HG03097 (cell line): ENCODE measurements at regions not wholly inside any gene's neighbourhood (a gene's known extent, or its start where the extent isn't known, plus 50 kb on each side); places are given as distances from the start of the nearest gene placed in this dataset.

Experiments
- ATAC-seq: cut with Tn5 transposase; IDR thresholded peaks from one replicate; pipeline ENCODE4 v1.9.1; 2021; ENCODE audit not compliant: unreplicated experiment, low FRiP score

DNA sequence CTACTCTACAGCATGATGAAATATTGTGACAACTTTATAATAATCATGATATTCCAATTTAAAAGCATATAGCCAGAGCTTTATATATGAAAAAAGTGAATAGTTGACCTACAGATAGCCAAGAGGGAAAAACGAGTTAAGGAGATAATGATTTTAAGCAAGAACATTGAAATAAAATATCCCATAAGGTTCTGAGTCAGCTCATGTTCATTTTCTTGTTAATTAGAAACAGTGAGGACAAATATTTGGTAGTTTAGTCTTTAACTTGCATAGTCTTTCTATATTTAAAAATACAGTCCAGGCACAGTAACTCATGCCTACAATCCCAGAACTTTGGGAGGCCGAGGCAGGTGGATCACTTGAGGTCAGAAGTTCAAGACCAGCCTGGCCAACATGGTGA, 55.8 kb upstream of the CDH6 start:
- no peak for ATAC-seq

DNA sequence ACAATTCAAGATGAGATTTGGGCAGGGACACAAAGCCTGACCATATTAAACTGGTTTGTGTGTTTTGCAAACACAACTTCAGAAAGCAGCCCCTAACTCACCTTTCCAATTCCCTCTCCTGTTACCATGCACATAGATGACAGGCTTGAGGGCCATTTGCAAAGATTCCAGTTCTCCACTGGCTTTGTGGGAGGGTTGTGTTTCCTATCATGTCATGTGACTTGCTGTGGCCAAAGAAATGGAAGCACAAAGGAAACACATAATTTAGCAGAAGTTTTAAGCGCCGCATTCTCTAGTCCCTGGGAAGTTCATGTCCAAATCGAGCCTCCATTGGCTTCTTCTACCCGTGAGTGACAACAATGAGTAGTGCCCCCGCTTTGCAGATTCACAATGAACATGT, 57.9 kb upstream of the CDH6 start:
- ATAC-seq, result no peak

DNA sequence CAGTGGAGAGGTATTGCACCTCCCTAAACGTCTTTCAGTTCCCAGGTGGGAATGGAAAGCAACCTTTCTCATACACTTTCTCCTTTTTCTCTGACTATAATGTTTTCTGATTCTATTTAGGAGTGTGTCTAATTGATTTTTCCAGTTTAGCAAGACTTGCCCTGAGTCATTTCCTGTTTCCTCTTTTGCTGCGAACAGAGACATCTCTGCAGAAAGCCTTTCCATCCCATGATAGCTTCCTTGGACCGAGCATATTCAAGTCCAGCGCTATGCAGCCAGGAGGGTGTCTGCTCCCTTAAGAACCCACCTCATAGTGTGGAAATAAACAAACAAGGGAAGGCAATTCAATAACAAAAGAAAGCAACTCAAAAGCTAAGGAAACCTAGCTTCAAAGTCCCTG, 60.0 kb upstream of the CDH6 start:
- ATAC-seq, result no peak

DNA sequence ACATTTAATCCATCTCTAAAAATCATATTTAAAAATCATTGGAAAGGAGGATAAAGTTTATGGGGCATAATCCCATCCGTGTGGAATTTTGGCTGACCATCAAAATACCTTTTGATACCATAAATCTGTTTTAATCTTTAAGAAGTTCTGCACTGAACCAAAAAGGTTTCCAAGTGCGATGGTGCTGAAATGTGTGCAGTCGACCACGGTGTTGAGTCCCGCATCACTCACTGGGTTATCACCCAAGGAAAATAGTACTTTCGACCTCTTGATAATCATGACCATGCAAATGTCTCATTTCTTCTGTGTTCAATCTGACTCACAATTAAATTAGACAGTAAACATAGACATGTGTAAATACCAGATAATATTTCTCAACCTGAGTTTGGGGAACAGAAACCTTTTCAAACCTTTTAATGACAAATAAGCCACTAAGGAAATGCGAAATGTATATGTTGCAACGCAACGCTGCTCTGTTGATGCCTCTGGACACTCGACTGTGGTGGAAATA, 62.0 kb upstream of the CDH6 start:
- ATAC-seq, result no peak

DNA sequence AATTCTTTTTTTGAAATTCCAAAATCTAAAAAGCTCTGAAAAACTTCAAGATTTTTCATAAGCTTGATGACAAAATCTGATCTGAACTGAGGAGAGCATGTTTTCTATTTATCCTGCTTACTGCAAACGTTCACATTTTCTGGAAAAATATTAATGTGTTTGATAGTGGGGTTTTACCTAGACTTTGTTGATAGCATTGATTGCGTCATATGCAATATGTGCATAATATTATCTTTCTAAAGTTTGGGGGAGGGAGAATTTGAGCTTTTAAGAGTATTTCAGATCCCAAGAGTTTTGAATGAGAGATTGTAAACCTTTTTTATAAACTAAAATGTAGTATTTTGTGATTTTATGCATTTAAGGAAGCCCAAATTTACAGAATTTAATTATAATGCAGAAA, 62.8 kb upstream of the CDH6 start:
- ATAC-seq, result no peak

DNA sequence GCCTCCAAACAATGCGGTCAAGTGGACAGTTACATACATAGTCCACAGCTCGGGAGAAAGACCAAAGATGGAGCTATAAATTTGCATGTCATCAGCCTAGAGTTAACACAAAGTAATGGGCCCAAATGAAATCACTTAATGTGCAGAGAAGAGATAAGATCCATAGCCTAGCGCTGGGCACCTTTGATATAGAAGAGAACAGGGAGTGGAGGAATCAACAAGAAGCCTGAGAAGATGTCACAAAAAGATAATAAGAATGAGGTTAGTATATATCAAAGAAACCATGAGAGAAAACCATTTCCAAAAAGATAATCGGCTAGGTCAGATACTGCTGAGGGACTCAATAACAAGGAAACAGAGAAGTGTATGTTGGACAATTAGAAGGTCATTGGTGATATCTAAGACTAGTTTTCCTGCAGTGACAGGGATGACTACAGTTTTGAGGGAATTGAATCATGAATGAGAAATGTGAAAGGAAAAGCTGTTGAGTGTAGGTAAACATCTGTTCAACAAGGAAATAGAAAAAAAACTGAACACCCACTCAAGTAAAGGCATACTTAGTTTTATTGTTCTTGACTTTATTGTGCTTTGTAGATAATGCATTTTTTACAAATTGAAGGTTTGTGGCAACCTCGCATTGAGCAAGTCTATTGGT, 68.7 kb upstream of the CDH6 start:
- ATAC-seq, result no peak

DNA sequence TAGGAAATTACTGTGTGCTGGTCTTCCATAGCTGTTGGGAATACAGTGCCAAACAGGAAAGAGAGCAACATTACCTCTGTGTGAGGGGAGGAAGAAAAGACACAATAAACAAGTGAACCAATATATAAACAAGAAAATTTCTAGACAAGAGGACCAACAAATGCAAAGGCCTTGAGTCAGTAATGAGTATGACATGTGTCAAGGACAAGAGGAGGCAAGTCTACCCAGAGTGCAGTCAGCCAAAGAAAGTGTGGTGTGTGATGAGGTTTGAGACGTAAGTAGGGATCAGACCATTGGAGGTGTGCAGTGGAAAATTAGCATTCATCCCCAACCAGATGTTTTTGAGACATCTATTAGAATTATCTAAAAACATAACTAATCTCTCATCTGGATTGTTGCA, 69.5 kb upstream of the CDH6 start:
- ATAC-seq, result no peak

DNA sequence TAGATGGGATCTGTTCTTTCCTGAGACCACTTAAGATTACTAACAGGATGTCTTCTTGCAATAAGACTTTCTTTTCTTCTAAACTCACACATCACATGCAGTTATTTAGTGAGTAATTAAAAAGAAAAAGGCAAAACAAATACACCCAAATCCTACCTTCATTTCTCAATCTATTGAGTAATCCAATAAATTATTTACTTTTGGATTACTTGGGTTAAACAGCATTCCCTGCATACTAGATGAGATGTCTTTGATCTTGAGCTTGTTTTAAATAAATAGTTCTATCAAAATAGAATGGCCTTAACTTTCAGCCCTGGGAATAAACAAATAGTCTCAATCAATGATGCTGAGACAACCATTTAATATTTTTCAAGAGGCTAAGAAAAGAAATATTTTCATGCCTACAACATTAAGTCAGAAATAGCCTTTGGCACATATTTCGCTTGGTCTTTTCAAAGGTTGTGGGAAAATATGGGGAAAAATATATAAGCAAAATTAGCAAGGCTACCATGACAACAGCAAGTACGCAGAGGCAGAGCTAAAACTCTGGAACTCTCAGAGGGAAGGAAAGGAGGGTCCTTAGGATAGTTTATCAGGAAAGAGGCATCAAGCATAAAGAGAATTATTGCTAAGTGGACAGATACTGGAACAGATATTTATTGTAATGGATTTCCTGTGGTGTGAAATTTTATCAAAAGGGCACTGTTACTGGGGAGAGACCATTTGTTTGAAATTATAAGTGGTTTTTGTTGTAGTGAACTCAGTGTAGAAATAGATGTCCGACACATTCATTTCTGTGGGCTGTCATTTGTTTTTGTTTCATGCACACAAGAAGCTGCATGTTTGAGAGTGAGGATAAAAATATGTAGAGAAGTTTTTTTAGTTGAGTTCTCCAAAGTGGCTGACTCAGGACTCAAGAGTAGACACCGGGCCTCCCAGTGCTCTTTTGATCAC, 70.2 kb upstream of the CDH6 start:
- ATAC-seq, result no peak

DNA sequence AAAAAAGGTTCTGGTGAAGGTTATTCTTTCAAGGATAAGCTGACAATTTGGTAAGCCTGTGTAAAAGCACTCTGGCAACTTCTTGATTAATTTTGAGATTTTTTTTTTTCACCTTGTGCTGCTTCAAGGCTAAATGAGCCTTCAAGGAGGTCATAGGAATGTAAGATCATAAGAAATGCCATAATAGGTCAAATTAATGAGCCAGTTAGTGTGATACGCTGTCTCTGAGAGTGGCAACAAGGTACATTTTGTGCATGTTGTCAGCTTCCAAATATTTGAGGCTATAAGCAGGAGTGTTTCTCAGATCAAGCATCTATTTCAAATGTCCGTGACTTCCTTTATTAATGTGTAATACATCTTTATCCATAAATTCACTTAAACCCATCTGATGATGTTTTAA, 72.3 kb upstream of the CDH6 start:
- ATAC-seq, result no peak

DNA sequence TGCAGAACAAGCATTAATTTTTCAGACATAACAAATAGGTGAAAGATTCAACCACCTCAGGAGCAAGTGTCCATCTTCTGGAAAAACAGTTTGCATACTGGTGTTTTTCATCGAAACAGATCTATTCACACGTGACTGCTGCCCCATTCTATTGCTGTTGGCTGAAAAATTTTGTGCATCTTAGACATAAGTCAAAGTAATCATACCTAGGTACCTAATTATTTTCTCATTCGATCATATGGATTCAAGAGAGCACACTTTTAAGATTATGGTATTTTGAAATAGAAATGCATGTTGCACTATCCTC, 72.9 kb upstream of the CDH6 start:
- ATAC-seq, result no peak

DNA sequence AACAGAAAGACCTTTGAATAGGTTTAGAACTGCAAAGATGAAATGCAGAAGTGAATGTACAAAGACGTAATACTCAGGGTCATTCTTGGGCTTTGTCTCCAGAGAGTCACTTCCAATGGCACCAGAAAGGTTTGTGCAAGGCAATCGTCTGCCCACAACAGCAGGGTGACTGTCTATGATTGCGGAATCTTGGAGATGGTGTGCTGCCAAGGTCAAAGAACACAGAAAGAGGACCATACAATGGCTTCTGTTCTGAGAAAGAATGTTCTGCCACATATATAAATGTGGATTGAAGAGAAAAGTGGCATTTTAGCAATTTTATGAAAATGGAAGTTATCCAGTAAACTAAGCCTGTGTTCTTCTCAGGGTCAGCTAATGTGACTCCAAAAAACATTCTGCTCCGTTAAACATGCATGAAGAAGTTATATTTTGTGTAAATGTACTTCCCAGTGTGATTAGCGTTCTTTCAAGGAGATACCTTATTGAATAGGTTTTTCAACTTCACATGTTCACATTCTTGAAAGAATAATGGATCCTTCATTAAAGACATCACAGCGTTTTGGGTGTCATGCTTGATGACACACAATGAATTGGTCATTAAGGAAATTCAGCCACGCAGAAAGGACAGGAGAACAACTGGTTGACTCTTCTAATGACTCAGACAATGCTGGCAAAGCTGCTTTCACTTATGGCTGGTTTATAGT, 73.4 kb upstream of the CDH6 start:
- ATAC-seq, result no peak

DNA sequence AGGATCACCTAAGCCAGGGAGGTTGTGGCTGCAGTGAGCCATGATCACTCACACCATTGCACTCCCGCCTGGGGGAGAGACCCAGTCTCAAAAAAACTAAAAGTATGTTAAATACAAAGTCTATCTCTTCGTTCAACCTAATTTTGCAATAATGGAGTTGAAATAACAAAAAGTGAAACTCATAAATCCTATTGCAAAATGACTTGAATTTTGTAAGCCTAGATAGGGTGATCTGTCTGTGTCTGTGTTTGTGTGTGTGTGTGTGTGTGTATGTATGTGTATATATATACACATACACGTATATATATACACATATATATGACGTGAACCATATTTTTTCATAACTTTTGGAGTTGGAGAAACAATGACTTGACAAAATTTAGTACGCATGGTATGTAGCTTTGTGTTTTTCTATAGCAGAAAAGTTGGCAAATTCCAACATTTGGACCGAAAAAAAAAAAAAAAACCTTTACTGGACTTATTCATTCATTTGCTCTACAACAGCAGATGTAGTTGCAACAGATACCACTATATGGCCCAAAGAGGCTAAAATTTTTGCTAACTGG, 76.9 kb upstream of the CDH6 start:
- no peak for ATAC-seq

DNA sequence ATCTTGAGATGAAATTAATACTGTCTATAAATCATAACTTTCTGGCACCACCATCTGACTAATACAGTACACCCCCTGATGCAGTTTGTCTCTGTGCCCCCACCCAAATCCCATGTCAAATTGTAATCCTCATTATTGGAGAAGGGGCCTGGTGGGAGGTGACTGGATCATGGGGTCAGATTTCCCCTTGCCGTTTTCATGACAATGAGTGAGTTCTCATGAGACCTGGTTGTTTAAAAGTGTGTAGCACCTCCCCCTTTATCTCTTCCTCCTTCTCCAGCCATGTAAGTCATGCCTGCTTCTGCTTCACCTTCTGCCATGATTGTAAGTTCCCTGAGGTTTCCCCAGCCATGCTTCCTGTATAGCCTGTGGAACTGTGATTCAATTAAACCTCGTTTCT, 78.7 kb upstream of the CDH6 start:
- ATAC-seq, result no peak

DNA sequence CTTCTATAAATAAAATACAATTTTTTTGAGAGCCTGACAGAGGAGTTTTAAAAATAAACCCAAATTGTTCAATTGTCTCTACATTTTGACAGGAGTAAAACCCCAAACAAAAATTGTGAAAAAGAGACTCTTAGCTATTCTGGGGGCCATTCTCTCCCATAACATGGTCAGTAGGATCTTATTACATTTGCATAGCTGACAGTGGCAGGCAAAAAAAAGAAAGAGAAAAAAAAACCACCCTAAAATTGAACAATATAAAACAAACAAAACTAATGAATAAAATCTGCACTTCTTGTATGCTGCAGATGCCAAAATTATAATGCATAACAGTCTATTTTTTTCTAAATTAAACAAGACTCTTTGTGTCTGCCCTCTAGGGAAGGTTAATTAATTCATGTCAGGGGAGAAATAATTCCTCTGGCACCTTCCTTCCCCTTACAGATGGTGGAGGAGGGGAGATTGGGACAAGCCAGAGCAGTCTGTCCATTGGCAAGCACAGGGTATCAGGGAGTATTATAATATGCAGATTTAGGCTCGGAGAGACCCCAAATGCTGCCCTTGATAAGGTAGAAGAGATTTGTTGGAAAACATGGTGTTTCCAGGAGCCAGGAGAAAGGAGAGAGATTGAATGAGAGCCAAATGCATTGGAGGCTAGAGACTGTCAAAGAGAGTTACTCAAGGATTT, 79.7 kb upstream of the CDH6 start:
- no peak for ATAC-seq

DNA sequence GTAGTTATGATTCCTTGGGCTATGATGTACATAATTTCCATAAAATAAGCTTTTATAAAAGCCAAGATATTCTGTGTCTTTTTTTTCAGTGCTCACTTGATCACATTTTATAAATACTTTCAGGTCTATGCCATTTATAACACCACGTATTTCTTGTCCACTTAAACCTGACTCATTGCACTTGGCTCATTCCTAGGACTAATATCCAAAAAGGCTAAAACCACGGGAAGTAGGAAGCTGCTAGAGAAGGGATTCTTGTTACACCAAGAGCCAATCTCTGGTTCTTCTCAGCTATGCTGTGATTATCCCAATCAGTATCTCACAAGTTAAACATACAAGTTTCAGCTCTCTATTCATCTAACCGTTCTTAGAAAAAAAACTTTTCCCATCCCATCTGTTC, 80.4 kb upstream of the CDH6 start:
- no peak for ATAC-seq

DNA sequence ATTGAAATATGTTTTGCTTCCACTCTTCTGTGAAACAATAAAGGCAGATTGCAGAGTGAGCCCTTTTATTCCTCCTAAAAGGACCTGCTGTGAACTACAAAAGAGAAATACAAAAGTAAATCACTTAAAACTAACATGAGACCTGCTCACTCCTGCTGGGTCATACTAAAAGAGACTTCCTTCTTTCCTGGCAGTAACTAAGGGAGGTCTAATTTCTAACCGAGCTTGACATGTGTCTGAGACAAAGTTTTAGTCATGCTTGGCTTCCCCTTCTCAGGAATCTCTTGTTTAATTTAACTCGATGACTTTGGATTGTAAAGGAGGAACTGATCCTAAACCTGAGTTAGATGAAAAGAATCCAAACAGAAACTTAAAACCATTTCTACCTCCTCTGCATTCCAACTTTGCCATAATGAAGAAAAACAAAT, 86.4 kb upstream of the CDH6 start:
- ATAC-seq, result no peak

DNA sequence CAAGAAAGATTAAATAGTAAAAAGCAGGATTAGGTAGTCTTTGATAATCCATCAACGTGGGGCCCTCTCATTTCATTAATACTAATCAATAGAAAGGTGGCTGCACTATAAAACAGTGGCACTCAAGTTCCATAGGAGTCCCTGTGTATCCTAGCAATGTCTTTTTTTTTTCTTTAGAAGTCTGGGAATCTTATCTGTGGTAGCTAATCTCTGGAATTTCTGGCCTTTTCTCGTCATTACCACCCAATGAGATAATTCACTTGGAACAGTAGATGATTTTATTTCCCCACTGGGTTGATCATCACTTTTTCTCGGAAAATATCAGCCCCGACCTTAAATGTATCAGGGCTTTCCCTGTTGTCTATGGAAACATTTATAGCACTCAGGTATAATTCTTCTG, 86.8 kb upstream of the CDH6 start:
- ATAC-seq, result no peak

DNA sequence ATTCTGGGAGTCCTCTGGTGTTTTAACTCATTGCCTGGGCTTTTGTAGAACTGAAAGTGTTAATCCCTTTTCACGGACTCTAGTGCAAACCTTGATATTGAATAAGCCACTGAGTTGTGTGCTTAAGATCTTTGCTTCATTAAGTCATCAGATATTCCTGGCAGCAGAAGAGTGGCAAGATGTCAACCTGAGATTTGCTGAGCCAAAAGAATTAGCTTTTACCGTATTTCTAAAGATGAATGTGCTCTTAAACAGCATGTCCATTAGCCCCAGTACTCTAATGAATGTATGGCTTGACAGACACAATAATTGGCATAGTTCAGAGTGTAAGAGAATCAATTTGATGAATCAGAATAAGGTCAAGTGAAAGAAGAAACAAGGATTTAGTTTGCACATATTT, 87.2 kb upstream of the CDH6 start:
- ATAC-seq, result no peak

DNA sequence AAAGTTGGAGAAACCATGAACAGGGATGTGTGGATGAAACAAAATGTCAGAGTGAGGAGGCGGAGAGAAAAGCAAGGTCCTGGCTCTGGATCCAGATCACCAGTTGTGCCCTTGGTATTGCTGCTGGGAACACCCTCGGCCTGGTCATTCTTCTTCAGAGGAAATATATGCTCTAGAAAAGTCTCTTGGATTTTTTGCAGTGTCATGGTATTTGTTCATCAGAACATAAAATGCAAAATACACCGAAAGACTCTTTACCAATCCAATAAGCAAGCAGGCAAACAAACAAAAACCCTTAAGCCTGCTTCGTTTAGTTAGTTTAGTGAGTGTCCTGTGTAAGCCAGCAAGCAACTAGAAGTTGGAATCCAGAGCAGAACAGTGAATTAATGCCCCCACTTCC, 88.7 kb upstream of the CDH6 start:
- no peak for ATAC-seq

DNA sequence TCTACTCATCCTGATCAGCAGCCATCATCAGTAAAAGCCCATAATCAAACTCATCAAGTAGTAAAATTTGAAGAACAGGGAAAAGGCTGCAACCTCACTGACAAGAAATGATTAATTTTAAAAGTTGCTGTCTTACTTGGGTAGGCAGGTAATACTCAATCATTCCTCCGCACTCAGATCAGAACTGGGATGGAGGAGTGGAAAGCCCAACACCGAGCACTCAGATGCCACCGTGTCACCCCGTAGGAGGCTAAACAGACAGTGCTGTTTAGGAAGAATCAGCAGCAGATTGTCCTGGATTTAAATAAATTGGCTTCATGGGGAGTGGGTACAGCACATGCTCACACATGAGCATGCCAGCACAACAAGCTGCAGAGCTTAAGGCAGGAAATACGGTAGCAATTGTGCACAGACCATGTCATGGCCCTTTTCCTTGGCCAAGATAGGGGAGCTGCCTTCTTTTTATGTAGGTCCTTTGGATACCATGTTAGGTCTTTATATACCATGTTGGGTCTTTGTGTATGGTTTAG, 92.6 kb upstream of the CDH6 start:
- no peak for ATAC-seq
